NCI-H1694 treated with DMSO at 0.1 percent for 48 hours (cell line): ENCODE measurements at regions not wholly inside any gene's neighbourhood (a gene's known extent, or its start where the extent isn't known, plus 50 kb on each side); places are given as distances from the start of the nearest gene placed in this dataset.
A peak's percentile ranks its signal among the peaks of the same experiment; 100 is the strongest.

Experiments used
- DNase-seq: peaks from one replicate; lab custom pipeline; 2025; lab: John Stamatoyannopoulos, UW

DNA sequence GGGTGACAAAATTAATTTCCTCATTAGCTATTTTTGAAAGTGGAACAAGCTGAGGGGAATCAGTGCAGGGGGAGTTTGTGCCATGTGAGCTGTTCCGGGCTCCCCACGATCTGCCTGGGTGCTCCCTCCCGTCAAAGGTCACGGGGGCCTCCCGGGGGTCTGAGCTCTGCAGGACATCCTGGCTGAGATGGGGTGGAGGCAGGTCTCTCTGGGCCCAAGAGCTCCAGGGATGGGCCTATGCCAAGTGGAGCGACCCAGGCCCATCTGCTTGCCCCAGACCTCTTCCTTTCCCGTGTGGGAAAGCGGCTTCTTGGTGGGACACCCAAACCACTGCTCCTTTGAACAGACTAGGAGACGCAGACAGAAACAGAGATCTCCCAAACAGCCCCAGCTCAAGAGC is 143.3 kb upstream of the ID2 start:
- no peak for DNase-seq

DNA sequence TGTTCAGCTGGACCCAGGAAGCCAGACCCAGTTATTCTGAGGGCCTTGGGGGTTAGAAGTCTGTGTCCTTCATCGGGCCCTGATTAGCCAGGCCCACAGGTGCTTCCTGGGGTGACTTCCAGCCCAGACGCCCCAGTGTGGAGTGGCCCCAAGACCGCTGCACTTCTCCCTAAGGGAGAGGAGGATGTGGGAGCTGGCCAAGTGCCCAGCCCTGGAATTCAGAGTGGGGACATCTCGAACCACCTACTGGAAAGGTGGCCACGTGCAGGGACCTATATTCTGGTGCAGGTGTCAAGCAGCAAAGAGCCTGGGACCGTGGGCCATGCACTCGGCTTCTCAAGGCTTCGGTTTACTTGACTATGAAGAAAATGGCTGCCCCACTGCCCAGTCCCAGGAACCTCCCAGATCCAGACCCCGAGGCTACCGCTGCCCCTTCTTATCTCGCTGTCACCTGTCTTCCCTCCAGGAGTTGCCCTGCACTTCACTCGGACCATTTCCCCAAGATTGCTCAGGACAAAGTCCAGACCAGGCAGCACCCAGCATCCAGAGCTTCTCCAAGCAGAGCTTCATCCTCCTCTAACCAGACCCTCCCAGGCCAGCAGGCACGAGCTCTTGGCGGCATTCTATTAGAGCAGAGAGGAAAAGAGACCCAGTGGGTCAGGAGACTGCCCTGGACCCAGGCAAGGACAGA is 142.8 kb upstream of the ID2 start:
- DNase-seq = no peak

DNA sequence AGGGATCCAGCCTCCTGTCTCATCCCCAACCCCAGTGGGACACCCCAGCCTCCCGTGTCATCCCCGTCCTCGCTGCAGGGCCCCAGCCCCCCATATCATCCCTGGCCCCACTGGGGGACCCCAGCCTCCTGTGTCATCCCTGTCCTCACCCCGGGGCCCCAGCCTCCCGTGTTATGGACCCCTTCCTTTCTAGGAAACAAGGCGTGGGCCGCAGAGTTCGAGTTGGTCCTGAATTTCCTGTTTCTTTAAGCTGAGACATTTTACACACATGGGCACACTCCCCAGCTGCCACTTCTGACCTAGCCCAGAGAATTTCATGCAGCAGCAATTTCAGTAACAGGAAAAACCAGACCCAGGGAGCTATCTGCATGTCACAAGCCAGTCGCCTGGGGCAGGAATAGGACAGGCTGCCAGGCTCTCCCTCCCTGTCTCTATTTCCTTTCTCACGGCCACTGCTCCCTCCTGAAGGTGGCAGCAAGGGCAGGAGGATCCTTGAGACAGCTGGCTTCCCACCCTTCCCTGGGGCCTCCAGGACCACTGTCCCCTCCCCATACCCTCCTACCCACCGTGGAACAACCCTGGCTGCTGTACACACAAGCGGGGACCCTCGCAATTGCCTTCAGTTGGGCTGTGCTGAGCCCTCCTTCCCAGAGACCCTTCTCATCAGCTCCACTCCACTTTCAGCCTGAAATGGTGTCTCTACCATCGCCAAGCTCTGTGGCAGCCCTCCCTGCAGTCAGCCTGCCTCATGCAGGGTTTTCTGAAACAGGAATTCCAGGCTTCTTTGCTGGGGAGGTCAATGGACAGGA is 141.9 kb upstream of the ID2 start:
- no peak for DNase-seq

DNA sequence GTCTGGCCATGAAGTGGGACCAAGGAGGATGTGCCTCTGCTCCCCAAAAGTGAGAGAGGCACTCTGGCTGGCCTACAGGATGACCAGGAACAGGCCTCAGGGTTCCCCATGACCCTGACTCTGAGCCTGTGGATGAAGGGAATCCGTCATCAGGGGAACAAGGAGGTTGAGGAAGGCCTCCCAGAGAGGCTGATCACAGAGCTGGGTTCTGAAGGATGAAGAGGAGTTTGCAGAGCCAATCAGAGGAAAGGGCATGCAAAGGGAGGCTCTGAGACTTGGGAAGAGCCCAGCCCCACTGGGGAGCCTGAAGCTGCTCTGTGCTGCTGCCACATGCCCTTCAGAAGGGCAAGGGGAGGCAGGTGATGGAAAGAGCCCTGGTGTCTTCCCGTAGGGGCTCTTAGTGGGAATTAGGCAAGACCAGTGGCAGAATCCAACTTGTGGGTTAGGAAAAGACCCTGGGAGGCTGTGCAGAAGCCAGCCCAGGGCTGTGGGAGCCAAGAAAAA is 141.3 kb upstream of the ID2 start:
- DNase-seq = no peak

DNA sequence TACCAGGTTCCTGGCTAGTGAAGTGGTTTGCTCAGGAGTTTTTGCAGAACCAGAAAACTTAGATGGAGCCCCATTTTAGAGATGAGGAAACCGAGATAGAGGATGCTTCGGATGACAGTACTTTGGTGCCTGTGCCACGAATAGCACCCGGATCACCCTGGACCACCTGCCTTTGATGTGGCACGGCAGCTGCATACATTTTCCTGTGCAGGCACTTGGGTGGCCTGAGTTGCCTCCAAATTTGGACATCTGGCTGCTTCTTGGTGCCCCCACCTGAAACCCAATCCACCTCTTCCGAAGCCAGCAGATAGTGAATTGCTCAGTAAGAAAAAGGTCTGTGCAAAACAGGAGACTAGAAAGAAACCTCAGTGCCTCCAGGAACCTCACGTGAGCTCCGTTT is 140.6 kb upstream of the ID2 start:
- no peak for DNase-seq

DNA sequence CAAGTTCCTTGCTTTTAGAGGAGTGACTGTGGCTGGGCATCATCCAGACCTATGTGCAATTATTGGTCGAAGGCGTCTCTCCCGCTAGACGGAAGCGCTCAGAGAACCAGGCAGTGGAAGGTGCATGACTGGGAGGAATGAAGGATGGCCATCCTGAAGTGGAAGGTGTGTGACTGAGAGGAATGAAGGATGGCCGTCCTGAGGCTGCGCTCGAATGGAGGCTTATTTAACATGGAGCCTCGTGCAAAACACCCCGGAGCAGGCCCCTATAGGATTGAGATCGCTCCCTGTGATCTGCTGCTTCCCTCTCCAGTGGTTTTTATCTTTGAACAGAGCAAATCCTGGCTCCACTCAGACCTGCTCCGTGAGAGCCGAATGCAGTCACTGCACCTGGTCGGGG is 140.2 kb upstream of the ID2 start:
- DNase-seq = no peak

DNA sequence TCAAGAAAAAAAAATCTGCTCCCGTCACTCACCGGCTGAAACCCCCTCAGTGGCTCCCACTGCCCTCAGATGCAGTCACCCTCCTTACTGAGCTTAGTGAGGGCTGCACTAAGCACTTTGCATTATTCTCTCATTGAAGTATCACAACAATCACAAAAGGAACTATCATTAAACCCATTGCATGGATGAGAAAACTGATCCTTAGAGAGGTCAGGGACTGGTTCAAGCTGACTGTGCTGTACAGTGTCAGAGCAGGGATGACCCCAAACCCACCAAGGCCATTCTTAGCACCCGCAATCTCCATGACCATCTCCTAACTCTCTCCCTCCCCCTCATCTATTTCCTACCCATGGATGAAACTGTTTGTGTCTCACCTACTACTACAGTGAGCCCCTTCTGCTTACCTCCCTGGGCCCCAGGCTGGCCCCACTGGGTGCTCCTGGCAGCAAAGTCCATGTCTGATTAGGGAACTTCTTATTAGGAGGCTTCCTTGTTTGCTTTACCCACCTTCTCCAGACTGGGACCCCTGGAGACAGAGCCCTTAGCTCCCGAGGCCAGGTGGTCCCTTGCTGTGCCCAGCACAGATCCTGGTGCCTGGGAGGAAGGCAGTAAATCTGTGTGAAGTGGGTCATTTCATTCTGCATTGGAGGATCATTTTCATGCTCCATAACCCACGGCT is 139.3 kb upstream of the ID2 start:
- DNase-seq = no peak

DNA sequence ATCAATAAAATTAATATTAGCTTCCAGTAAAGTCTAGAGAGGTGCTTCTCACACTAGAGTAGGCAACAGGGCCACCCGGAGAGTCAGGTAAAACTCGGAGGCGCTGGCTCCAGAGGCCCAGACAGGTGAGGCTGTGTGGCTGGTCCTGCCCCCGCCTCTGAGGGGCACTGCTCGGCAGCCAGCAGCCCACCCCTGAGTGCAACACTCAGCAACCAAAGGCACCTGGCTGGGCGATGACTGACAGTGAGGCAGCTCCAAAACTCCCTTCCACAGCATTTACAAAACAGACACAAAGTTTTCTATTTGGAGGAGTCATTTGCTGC is 138.8 kb upstream of the ID2 start:
- DNase-seq = no peak

DNA sequence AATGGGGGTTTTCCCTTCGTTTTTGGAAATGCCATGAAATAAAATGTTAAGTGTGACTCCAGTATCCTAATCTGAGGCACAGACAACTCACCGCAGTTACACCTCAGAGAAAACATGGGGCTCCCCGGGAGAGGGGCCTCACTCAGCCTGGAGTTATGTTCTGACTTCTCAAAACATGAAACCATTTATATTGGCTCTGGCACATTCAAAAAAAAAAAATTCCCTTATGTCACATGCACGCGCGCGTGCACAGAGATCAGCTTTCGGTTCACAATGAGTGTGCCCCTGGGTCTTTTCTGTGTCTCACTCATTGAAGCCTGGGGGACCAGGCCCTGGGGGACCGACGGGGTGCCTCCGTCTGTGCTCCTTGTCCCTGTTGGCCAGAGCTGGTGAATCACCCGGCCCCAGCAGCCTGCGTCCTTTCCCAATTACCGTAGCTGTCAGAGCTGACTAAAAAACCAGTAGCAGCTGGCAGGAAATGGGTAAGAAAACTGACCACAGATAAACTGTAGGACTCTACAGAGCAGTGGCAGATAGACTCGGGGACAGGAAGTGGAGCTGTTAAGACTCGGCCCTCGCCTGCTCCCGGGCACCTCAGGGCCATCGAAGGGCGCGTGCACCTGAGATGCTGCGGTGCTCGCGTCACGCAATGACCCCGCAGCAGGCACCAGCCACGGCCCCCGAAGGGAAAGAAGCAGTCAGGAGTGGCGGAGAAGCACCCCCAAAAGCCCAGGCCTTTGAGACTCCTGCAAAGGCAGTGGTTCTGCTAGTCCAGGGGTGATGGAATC is 138.3 kb upstream of the ID2 start:
- no peak for DNase-seq

DNA sequence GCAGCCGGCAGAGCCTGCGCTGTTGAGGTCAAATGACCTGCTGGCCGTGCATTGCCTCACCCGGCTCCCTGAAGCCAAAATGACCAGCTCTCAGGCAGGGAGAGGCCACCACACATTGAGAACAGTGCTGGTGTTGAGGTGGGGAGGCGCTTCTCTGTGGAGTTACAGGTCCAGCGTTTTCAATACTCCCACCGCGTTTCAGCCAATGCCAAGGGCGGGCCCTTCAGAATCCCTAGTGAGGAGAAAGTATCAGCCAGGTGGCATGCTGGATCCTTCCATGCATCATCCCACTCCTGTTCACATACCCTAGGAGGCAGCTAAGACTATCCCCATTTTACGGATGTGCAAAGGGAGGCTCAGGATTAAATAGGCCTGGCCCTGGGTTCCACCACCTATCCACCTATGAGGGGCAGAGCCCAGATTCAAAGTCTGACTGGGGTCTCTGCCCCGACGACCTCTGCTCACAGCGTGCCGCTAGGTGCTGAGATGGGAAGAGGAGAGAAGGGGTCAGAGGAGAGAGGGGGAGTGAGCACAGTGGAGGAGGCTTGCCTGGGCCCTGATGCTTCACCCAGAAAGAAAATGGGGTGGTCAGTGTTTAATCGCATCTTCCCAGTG is 137.6 kb upstream of the ID2 start:
- no peak for DNase-seq

DNA sequence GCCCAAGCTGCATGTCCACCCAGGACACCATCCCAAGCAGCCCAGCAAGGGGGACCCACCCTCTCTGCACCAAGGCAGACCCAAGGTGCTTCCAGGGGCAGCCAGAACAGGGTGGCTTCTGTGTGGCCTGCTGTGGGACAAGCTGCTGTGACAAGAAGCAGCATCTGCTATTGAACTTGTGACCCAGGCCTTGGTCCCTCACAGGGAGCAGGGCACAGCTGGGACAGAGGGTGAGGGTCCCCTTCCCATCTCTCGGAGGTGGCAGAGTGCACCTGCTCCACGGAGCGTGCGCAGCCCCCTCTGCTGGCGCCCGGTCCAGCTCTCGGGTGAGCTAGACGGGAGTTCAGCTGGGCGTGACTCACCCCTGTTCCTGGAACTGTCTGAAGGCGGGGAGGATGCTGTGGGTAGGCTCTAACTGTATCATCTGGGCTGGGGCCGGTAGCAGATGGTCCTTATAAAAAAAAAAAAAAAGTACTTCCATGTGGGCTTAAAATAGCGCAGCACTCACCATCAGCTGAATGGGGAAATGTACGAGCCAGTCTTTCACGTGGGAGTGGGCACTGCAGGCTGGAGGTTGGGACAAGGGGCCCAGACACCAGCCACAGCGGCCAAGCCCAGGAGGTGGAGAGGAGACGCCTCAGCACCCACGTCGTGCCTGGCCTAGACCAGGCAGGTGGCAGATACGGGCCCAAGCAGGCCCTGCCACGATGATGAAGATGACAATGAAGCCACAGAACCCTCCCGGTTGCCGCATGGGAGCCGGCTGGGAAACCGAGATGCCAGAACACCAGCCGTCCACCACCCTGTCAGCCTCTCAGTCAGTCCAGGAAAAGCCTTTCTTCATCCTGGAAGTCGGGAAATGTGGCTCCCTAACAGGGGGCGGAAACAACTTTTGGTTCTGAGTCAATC is 136.8 kb upstream of the ID2 start:
- peak; percentile 98 for DNase-seq

DNA sequence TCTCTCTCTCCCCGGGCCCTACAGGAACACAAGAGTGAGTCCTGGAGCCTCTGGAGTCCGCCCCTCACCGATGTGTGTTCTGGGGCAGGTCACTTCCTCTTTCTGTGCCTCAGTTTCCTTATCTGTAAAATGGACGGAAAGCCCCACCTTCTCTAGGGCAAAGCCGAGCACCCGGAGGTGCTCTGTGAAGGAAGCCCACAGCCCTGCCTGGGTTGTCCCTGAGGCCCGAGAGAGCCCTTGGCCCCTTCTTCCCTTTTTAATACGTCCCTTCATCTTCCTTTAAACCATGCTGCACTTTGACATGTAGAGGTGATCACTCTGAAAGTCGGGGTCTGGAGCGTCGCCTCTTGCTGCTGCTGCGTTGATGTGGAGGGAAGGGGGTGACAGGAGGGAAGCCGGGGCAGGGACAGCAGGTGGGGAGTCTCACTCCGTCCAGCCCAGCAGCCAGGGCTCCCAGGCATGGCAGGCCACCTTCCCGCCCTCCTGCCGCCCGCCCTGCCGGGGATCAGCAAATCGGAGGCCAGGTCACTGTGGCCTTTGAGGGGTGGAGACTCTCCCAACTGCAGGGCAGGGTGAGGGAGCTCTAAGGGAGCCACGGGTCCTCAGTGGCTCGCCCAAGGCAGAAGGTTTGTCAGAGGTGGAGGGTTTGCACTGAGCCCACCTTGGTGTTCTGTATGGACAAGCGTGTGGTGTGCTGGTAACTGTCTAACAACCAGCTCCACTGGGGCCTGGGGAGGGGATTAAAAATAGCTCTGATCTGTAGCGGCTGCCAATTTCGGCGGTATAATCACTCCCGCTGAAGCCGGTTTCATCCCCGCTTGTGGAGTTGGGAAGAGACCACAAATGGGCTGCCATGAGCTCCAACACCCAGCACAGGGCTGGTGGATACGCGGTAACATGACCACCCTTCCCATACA is 135.9 kb upstream of the ID2 start:
- DNase-seq = no peak

DNA sequence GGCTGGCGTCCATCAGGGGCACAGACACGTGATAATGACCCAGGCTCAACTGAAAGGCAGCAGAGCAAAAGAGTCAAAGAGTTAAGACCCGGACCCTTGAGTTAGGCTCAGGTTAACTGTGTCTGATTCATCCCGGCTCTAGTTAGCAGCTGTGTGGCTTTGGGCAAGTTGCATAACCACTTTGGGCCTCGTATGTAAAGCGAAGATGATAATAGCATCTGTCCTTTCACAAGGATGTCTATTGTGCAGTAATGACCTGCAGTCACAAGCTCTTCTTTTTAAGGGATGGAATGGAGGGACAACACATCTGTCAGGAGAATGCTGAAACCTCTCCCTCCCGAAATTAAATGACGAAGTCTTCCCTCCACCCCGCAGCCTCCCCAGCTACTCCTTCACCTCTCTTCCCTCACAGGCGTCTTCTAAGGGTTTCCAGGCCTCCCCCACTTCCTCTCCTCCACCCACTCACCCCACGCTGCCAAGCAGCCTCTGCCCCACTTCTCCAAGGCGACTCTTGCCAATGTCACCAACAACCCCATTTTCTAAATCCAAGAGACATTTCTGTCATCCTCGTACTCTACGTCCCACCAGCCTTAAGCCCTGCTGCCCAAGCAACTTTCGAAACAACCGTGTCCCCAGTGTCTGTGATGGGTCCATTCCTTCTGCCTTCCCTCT is 135.1 kb upstream of the ID2 start:
- peak; percentile 7 for DNase-seq

DNA sequence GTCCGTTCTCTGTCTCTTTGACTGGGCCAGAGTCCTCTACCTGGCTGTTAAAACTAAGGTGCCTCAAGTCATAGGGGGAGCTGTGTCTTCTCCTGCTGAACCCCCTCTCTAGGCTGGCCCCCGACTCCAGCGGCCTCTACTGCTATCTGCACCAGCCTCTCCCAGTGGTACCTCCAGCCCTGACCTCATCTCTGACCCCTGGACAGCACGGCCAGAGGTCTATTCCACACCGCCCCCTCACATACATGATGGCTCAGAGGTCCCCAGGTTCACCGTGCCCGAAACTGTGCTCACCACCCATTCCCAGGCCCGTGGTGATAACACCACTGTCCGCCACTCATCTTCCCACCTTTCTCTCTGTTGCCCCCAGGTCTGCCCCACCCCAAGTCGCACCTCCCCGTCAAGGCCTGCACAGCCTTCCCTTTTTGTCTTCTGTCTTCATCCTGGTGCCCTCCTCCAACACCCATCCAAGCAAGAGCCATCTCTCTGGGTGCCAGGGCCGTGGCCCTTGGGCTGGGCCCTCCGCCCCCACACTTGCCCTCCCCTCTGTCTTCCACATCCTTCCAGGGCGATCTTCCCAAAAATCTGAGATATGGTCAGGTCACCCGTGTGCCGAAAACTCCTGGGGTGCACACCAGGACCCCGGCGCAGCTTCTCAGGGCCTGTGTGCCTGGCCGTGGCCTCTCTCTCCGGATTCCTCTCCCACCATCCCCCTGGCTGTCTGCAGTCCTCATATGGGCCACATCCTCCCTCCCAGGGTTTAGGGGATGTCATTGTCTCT is 134.4 kb upstream of the ID2 start:
- DNase-seq = no peak

DNA sequence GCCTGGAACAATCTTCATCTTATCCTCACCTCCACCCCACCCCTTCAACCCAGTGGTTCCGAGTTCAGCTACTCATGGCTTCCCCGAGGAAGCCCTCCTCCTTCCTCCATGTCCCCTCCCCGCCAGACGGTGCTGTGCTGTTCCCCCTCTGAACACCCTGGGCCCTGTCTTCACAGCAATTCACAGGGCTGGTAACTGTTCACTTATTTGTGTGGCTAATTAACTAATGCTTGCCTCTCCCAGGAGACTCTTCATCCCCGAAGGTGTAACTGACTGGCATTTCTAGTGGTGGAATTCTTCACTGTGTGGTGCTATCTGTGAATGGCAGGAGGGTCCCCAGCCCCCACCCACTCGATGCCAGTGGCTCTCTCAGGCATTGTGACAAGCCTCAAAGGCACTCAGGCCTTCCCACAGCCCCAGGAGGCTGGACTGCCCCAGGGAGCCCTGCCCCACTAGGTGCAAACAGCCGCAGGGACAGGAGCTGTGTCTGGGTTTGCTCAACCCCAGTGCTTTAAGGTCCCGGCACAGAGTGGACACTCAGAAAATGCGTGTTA is 133.7 kb upstream of the ID2 start:
- no peak for DNase-seq

DNA sequence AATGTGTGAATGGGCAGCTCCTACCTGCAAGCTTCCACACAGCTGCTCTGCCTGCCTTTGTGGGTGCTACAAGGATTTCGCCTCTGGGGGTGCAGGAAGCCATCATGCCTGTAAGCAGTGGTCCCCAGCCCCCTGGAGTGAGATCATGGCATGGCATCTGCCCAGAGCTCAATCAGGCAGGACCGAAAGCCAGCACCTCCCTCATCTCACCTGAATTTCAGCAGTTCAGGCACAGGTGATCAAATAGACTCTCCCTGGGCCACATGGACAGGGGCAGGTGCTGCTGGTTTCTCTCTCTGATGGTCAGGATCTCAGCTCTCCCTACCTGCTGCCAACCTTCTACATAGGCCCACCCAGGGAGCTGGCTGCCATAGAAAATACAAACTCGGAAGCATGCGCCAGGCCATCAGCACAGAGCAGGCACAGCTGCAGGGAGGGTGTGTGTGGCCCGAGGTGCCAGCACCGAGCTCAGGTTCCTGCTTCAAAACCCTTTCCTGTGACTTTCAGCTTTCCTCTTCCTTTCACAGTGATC is 133.2 kb upstream of the ID2 start:
- no peak for DNase-seq

DNA sequence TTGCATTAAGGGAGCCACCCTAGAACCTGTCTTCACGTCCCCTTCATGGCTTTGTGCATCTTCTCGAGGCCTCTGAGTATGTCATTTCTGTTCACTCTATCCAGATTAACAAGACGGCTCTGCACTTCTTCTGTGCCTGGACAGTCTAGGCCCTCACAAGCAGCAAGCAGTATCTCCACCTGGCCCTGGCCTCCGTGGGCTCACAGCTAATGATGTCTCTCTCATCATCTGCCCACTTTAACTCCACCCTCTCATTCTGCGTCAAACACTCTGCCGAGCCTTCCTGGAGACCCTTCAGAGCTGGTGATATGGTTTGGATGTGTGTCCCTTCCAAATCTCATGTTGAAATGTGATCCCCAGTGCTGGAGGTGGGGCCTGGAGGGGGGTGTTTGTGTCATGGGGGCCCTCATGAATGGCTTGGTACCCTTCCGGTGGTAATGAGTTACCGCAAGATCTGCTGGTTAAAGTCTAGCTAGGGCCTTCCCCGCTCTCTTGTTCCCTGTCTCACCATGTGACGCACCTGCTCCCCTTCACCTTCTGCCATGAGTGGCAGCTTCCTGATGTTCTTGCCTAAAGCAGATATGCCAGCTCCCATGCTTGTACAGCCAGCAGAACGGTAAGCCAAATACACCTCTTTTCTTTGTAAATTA is 132.5 kb upstream of the ID2 start:
- no peak for DNase-seq
